ENCODE measurements at regions not wholly inside any gene's neighbourhood (a gene's known extent, or its start where the extent isn't known, plus 50 kb on each side); places are given as distances from the start of the nearest gene placed in this dataset.

- no peak for TF ChIP-seq EZH2phosphoT487 (IDR thresholded peaks at IDR 0.05; ENCODE audit: insufficient read depth, low read depth)
- no peak for TF ChIP-seq EZH2 (IDR thresholded peaks at IDR 0.05; ENCODE audit: insufficient read depth, poor library complexity, severe bottlenecking)
Measured at GRCh38 chr3:64957408-64958198, 269.8 kb upstream of the ADAMTS9 start.
